GM10266 (cell line): ENCODE measurements at regions not wholly inside any gene's neighbourhood (a gene's known extent, or its start where the extent isn't known, plus 50 kb on each side); places are given as distances from the start of the nearest gene placed in this dataset.

ENCODE experiments used
- DNase-seq: peaks from one replicate; pipeline ENCODE4 v3.0.0; 2012; ENCODE audit errors: extremely low spot score
- TF ChIP-seq, protein P1 (sequence below): IDR thresholded peaks from 2 replicates; pipeline ENCODE4 v1.5.1; 2012; ENCODE audit warnings: mild to moderate bottlenecking, low read depth; ENCODE audit not compliant: control insufficient read depth, insufficient read depth; ENCODE audit errors: missing control alignments

GRCh38 chr15:77781151-77781945 is 148.6 kb upstream of the LINGO1 start:
- no peak for DNase-seq
- TF ChIP-seq, protein P1, sequence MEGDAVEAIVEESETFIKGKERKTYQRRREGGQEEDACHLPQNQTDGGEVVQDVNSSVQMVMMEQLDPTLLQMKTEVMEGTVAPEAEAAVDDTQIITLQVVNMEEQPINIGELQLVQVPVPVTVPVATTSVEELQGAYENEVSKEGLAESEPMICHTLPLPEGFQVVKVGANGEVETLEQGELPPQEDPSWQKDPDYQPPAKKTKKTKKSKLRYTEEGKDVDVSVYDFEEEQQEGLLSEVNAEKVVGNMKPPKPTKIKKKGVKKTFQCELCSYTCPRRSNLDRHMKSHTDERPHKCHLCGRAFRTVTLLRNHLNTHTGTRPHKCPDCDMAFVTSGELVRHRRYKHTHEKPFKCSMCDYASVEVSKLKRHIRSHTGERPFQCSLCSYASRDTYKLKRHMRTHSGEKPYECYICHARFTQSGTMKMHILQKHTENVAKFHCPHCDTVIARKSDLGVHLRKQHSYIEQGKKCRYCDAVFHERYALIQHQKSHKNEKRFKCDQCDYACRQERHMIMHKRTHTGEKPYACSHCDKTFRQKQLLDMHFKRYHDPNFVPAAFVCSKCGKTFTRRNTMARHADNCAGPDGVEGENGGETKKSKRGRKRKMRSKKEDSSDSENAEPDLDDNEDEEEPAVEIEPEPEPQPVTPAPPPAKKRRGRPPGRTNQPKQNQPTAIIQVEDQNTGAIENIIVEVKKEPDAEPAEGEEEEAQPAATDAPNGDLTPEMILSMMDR: no peak

DNA sequence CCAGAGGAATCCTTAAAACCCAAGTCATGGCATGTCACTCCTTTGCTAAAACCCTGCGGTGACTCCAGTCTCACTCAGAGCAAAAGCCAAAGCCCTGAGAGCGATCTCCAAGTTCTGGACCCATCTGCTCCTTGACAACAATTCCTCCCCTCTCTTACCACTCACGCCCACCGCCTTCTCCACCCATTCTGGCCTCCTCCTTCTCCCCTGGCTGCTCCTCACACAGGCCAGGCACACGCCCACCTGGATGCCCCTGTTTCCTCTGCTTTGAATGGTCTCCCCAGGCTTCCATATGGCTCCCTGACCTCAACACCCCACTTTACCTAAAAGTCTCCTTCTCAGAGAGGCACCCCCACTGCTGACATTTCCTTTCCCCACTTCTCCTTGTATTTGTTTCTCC is 146.1 kb upstream of the LINGO1 start:
- TF ChIP-seq, protein P1: no peak
- DNase-seq: no peak

DNA sequence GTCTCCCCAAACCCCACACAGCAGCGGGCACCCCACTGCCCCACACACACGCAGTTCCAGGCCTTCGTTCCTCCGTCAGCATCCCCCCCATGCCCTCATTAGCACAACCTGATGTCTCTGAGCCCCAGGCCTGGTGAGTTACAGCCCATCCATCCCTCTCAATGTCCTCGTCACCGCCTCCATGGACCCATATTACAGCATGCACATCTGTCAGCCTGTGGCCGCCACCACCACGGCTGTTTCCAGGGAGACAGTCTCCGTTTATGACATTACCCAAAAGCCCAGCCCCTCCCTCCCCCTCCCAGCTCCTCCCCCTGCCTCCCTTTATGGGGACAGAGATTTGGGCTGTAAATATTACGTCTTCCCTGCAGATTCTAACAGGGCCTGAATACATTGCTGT is 143.1 kb upstream of the LINGO1 start:
- no peak for DNase-seq
- TF ChIP-seq, protein P1: no peak

DNA sequence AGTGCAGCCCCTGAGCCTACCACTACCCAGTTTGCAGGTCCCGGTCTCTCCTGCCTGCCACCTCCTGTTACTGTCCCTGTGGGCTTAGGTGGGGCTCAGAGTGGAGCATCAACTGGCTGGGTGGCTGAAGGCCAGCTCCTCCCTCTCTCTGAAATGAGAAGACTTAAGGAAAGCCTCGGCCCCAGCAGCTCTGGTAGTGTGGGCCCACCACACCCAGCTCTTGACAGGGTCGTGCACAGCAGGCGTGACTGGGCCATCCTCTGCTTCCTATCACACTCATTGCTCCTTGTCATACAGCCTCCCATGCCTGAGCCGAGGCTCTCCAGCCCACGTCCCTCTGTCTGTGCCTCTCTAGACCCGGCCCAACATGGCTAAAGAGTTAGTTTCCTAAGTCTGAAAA is 142.7 kb upstream of the LINGO1 start:
- TF ChIP-seq, protein P1: no peak
- no peak for DNase-seq

GRCh38 chr15:77774350-77774749 is 141.6 kb upstream of the LINGO1 start:
- no peak for DNase-seq
- TF ChIP-seq, protein P1: no peak

DNA sequence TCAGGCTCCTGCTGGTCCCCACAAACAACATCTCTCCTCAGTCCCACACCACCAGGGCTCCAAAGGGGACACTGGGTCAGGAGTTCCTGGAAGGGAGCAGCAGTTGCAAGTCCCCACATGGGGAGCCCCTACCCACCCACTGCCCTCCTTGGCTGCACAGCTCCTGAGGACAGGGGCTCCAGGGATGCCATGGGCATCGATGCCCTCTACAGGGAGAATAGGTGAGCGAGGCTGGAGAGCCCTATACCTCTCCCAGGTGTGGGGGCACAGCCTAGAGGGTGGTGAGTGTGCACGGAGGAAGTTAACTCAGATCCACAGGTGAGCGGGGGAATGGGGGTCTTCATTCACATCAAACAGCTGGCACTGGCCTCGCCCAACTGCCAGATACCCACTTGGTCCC is 141.2 kb upstream of the LINGO1 start:
- no peak for DNase-seq

More for the DNA sequence above, 141.2 kb upstream of the LINGO1 start:
- TF ChIP-seq, protein P1: no peak
